GM12864 (cell line): ENCODE measurements at regions not wholly inside any gene's neighbourhood (a gene's known extent, or its start where the extent isn't known, plus 50 kb on each side); places are given as distances from the start of the nearest gene placed in this dataset.
"Not testable (repeated sequence)": the region's sequence is repeated elsewhere in the genome, so short reads cannot be mapped to it uniquely, and the experiment has no call there.

Experiments used
- DNase-seq: peaks from one replicate; pipeline ENCODE4 v3.0.0-alpha.2; 2011; ENCODE audit warnings: low read depth
- H3K4me3 ChIP-seq: 2 replicates; pipeline ENCODE4 v1.5.1; 2011; ENCODE audit warnings: mild to moderate bottlenecking, low read depth, low read length, control low read depth
- TF ChIP-seq, protein P1 (sequence below): IDR thresholded peaks from 2 replicates; pipeline ENCODE4 v1.5.1; 2011; ENCODE audit warnings: low read depth, mild to moderate bottlenecking, moderate library complexity, low read length, control low read depth, inconsistent platforms; ENCODE audit errors: missing control alignments

DNA sequence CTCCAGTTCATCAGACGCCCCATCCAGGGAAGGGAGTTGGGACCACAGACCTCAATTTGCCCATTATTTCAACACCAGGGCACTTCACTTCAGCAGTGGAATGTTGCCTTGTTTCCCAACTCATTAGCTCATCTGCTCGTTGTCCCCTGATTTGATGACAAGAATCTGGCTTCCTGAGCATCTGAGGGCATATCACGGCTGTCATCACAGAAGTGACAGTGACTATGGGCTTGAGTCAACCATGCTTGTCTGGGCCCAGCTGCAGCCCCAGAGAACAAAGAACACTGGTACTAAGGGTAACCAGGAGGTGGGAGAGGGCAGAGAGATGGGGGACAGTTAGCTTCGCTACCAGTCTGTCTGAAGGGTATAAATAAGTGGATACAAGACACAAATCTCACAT lies 266.0 kb upstream of the SDK2 start:
- DNase-seq: no peak
- H3K4me3 ChIP-seq: no peak overlapping the region
- TF ChIP-seq, protein P1, sequence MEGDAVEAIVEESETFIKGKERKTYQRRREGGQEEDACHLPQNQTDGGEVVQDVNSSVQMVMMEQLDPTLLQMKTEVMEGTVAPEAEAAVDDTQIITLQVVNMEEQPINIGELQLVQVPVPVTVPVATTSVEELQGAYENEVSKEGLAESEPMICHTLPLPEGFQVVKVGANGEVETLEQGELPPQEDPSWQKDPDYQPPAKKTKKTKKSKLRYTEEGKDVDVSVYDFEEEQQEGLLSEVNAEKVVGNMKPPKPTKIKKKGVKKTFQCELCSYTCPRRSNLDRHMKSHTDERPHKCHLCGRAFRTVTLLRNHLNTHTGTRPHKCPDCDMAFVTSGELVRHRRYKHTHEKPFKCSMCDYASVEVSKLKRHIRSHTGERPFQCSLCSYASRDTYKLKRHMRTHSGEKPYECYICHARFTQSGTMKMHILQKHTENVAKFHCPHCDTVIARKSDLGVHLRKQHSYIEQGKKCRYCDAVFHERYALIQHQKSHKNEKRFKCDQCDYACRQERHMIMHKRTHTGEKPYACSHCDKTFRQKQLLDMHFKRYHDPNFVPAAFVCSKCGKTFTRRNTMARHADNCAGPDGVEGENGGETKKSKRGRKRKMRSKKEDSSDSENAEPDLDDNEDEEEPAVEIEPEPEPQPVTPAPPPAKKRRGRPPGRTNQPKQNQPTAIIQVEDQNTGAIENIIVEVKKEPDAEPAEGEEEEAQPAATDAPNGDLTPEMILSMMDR: no peak

DNA sequence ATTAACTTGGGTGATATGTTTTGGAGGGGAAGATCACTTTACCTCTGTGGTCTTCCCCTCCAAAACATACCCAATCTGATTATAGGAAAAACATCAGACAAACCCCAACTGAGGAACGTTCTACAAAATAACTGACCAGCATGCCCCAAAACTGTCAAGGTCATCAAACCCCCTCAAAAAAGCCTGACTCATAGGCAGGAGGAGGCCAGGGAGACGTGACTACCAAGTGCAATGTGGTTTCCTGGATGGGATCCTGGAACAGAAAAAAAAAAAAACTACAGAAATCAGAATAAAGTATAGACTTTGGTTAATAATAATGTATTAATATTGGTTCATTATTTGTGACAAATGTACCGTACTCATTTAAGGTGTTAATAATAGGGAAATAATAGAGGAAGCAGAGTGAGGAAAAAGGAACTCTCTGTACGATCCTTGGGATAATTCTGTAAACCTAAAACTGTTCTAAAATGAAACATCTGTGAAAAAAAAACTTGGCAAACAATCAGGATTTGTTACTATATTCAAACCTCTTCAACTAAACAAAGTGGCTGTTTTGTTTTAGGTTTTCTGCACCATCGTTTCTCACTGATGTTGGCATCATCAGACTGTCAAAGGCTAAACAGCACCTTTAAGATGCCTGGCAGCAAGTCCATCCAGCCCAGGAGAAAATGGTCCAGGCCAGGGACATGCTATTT lies 266.7 kb upstream of the SDK2 start:
- DNase-seq: no peak
- TF ChIP-seq, protein P1: no peak
- no peak overlapping the region for H3K4me3 ChIP-seq

DNA sequence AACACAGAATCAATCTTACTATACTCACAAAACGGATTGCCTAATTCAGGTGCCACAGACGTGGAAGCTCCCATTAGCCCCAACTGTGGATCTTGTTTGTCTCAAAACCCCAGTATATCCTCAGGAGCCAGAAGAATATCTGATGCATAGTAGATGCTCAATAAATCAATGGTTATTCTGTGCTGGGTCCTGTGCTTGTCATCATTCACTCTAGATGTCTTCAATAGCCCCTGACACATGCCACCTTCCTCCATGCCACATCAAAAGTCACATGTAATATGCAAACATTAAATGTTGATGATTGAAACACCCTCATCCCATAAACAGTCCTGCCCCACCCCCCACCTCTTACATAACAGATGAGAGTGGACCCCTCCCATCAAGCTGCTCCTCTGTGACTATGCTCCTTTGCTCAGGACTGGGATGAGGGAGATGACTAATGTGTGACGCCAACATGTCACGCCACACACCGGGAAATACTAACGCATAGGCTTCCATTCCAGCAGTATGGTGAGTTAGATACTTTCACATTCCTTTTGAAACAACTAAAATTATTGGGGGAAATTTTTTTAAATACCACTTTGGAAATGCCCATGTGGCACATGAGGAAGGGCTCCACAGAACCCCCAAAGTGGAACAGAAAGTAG lies 267.6 kb upstream of the SDK2 start:
- TF ChIP-seq, protein P1: no peak
- no peak overlapping the region for H3K4me3 ChIP-seq
- no peak for DNase-seq

DNA sequence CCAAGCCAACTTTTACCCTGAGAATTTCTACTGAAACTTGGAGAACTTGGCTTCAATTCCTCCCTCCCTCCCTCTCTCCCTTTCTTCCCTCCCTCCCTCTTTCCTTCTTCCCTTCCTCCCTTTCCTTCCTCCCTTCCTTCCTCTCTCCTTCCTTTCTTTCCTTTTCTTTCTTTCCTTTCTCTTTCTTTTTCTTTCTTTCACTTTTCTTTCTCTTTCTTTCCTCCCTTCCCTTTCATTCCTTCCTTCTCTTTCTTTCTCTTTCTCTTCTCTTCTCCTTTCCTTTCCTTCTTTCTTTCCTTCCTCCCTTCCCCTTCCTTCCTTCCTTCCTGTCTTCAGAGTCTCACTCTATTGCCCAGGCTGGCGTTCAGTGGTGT lies 268.1 kb upstream of the SDK2 start:
- TF ChIP-seq, protein P1: no peak
- H3K4me3 ChIP-seq: no peak overlapping the region
- DNase-seq: no peak

DNA sequence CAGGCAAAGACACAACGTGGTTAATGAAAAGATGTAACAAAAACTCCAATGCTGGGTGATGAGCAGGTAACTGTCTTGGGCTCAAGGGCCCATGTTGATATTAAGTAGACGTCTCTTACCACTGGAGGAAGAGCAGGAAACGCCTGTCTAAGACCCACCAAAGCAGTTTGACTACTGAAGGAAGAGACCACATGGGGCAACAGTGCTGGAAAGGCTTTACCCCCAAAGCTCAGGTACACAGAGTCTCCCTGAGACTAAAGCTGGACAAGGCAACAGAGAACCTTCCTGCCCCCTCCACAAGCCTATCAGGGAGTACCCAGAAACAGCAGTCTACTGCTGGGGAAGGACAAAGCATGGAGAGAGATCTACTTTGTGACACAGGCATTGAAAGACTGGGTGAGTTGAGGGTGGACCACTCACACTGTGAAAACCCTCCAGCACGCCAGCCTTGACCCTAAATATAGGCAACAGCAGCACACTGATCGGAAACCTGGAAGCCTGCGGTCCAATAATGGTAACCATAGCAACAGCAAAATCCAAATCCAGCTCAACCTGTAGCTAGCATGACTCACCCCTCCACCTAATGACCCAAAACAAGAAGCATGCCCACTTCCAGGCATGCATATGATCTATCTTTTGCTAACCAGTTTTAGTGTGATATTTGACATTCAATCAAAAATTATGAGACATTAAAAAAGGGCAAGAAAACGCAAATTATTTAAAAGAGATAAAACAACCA lies 270.5 kb upstream of the SDK2 start:
- no peak overlapping the region for H3K4me3 ChIP-seq
- no peak for DNase-seq
- TF ChIP-seq, protein P1: no peak

DNA sequence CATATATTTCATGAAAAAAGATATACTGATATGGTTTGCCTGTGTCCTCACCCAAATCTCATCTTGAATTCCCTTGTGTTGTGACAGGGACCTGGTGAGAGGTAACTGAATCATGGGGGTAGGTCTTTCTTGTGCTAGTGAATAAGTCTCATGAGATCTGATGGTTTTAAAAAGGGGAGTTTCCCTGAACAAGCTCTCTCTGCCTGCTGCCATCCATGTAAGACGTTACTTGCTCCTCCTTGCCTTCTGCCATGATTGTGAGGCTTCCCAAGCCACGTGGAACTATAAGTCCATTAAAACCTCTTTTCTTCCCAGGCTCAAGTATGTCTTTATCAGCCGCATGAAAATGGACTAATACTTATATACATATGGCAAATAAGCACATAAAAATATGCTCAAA lies 274.8 kb upstream of the SDK2 start:
- DNase-seq, H3K4me3 ChIP-seq: not testable (repeated sequence)

DNA sequence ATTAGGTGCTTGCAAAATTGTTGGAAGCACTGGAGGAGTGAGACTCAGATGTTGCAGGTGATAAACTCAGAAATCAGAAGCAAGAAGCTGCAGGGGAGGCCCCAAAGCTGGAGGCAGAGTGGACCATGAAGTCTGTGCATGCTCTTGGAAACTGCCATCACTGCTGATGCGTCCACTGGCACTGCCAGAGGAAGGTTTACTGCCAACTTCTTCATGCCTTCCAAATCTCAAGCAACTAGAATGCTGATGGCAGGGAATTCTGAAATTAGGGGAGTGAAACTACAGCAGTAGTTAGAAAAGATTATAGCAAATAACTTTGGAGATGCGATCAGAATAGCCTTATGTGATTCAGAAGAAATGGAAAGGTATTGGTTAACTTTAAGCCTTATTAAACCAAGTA lies 277.1 kb upstream of the SDK2 start:
- TF ChIP-seq, protein P1: no peak
- H3K4me3 ChIP-seq: no peak overlapping the region
- DNase-seq: no peak
